ENCODE measurements at regions not wholly inside any gene's neighbourhood (a gene's known extent, or its start where the extent isn't known, plus 50 kb on each side); places are given as distances from the start of the nearest gene placed in this dataset.

DNA sequence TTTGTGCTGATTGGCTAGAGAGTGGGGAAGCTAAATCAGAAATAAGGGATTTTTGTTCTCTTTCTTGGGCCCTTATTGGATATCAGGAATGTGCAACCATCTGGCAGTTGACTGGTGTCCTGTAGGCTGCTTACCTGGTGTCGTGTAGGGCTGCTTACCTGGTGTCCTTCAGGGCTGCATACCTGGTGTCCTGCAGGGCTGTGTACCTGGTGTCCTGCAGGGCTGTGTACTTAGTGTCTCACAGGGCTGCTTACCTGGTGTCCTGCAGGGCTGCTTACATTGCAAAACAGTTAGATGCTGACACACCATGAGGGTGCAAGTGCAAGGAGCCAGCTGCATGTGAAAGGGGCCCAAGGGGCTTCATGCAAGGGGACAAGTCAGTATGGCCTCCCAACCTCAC lies 249.3 kb downstream of the ICE1 start:
- no peak for DNase-seq (ENCODE audit: low spot score)
- intact Hi-C loops (cut with micrococcal nuclease; ENCODE audit: unreplicated experiment): no loop called here
- TF ChIP-seq, protein P1, sequence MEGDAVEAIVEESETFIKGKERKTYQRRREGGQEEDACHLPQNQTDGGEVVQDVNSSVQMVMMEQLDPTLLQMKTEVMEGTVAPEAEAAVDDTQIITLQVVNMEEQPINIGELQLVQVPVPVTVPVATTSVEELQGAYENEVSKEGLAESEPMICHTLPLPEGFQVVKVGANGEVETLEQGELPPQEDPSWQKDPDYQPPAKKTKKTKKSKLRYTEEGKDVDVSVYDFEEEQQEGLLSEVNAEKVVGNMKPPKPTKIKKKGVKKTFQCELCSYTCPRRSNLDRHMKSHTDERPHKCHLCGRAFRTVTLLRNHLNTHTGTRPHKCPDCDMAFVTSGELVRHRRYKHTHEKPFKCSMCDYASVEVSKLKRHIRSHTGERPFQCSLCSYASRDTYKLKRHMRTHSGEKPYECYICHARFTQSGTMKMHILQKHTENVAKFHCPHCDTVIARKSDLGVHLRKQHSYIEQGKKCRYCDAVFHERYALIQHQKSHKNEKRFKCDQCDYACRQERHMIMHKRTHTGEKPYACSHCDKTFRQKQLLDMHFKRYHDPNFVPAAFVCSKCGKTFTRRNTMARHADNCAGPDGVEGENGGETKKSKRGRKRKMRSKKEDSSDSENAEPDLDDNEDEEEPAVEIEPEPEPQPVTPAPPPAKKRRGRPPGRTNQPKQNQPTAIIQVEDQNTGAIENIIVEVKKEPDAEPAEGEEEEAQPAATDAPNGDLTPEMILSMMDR (conservative IDR thresholded peaks at IDR 0.05; ENCODE audit: low read depth, low read length): no peak
- TF ChIP-seq EZH2 (IDR thresholded peaks at IDR 0.05; ENCODE audit: borderline replicate concordance, low read depth, low read length, poor library complexity, severe bottlenecking): no peak
- Histone ChIP-seq H3K4me1 (ENCODE audit: insufficient read depth, low read length, poor library complexity, severe bottlenecking) (no peaks in the 10 kb centered on the region), H3K9me3 (ENCODE audit: low read depth, low read length, poor library complexity, severe bottlenecking) (no peaks in the 10 kb centered on the region), H3K27ac (ENCODE audit: low read depth, low read length, poor library complexity, severe bottlenecking) (no peak overlapping the region), H3K4me3 (ENCODE audit: low read depth, low read length, poor library complexity, severe bottlenecking) (no peak overlapping the region), H3K36me3 (ENCODE audit: insufficient read depth, low read length, poor library complexity, severe bottlenecking) (no peaks in the 10 kb centered on the region), H3K27me3 (replicated peaks; ENCODE audit: insufficient read depth, low read depth, low read length, poor library complexity) (no peaks in the 10 kb centered on the region)
- ChIA-PET CTCF (no interaction called here), POLR2A (ENCODE audit: low non-redundant PET) (no interaction called here)
- BruUV-seq (replicated peaks): no TSS peak

DNA sequence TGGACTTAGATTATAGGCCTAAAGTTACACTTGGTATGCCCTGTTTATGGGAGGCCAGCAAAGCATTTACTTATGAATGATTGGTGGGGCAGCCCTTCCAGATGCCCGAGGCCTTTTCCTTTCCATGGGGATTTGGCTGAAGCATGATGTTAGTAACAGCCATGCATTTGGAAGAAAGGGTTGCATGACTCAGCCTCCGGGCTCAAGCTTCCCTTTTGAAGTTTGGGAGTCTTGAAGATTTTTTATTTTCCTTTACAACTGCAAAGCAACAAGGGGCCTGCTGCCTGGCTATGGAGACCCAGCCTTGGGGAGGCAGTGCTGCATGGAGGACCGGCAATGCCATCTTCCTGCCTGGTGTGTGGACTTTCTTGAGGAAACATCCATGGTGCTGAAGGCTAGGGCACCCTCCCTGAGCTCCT lies 244.7 kb downstream of the ICE1 start:
- intact Hi-C loops (cut with micrococcal nuclease; ENCODE audit: unreplicated experiment): no loop called here
- DNase-seq (ENCODE audit: low spot score): no peak
- peaks cover 24% of the 10 kb centered on the region for H3K27me3 ChIP-seq (replicated peaks; ENCODE audit: insufficient read depth, low read depth, low read length, poor library complexity)
- ChIA-PET POLR2A (ENCODE audit: low non-redundant PET) (no interaction called here), CTCF (no interaction called here)
- no peak overlapping the region for H3K27ac ChIP-seq (ENCODE audit: low read depth, low read length, poor library complexity, severe bottlenecking)
- TF ChIP-seq, protein P1 (conservative IDR thresholded peaks at IDR 0.05; ENCODE audit: low read depth, low read length): no peak
- no peak for TF ChIP-seq EZH2 (IDR thresholded peaks at IDR 0.05; ENCODE audit: borderline replicate concordance, low read depth, low read length, poor library complexity, severe bottlenecking)
- H3K4me3 ChIP-seq (ENCODE audit: low read depth, low read length, poor library complexity, severe bottlenecking): no peak overlapping the region
- H3K4me1 ChIP-seq (ENCODE audit: insufficient read depth, low read length, poor library complexity, severe bottlenecking): no peaks in the 10 kb centered on the region
- no TSS peak for BruUV-seq (replicated peaks)
- H3K36me3 ChIP-seq (ENCODE audit: insufficient read depth, low read length, poor library complexity, severe bottlenecking): no peaks in the 10 kb centered on the region
- H3K9me3 ChIP-seq (ENCODE audit: low read depth, low read length, poor library complexity, severe bottlenecking): no peaks in the 10 kb centered on the region

DNA sequence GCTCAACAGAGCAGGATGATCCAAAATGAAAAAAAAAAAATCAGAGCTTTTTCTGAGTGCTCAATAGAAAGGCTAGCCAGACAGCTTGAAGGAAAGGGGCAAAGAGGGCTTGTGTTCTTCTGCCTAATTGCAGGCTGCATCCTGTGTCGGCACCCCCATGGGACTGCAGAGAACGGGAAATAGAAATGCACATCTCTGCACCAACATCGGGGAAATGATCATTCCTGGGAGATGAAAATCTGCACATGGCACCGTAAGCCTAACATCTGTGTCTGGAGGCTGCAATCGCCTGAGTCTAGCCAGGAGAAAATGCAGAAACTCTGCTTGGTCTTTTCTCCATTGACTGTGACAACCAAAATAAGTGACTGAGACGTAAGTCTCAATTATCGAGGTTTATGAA lies 243.9 kb downstream of the ICE1 start:
- Histone ChIP-seq H3K9me3 (ENCODE audit: low read depth, low read length, poor library complexity, severe bottlenecking) (no peaks in the 10 kb centered on the region), H3K36me3 (ENCODE audit: insufficient read depth, low read length, poor library complexity, severe bottlenecking) (no peaks in the 10 kb centered on the region), H3K27ac (ENCODE audit: low read depth, low read length, poor library complexity, severe bottlenecking) (no peak overlapping the region), H3K27me3 (replicated peaks; ENCODE audit: insufficient read depth, low read depth, low read length, poor library complexity) (peaks cover 31% of the 10 kb centered on the region), H3K4me1 (ENCODE audit: insufficient read depth, low read length, poor library complexity, severe bottlenecking) (no peaks in the 10 kb centered on the region), H3K4me3 (ENCODE audit: low read depth, low read length, poor library complexity, severe bottlenecking) (no peak overlapping the region)
- POLR2A ChIA-PET (ENCODE audit: low non-redundant PET): no interaction called here
- DNase-seq (ENCODE audit: low spot score): no peak
- intact Hi-C loops (cut with micrococcal nuclease; ENCODE audit: unreplicated experiment): no loop called here
- BruUV-seq (replicated peaks): no TSS peak
- TF ChIP-seq EZH2 (IDR thresholded peaks at IDR 0.05; ENCODE audit: borderline replicate concordance, low read depth, low read length, poor library complexity, severe bottlenecking): no peak
- TF ChIP-seq, protein P1 (conservative IDR thresholded peaks at IDR 0.05; ENCODE audit: low read depth, low read length): no peak
- CTCF ChIA-PET: no interaction called here
